ENCODE measurements at regions not wholly inside any gene's neighbourhood (a gene's known extent, or its start where the extent isn't known, plus 50 kb on each side); places are given as distances from the start of the nearest gene placed in this dataset.

- H3K9ac ChIP-seq (ENCODE audit: low read length): peak overlapping the region; percentile 50
- H3K36me3 ChIP-seq (ENCODE audit: insufficient read depth, low read length): no peaks in the 10 kb centered on the region
- H2AFZ ChIP-seq (ENCODE audit: low read depth, low read length): no peak overlapping the region
- H4K20me1 ChIP-seq (ENCODE audit: insufficient read depth): no peaks in the 10 kb centered on the region
- peak overlapping the region; percentile 71 for H3K27ac ChIP-seq (ENCODE audit: low read length)
- no peak overlapping the region for H3K4me2 ChIP-seq (ENCODE audit: low read length)
- H3F3A ChIP-seq (ENCODE audit: insufficient read depth, low read length, poor library complexity, severe bottlenecking): no peaks in the 10 kb centered on the region
- no peaks in the 10 kb centered on the region for H3K79me2 ChIP-seq (replicated peaks; ENCODE audit: insufficient read depth, low read length)
- TF ChIP-seq TAF1 (IDR thresholded peaks at IDR 0.05; ENCODE audit: low read depth): no peak
- no peak for TF ChIP-seq POLR2AphosphoS5 (IDR thresholded peaks at IDR 0.05)
- no peak for TF ChIP-seq REST (IDR thresholded peaks at IDR 0.05; ENCODE audit: borderline replicate concordance)
- no peak for TF ChIP-seq SMC3 (conservative IDR thresholded peaks at IDR 0.05; ENCODE audit: poor library complexity)
- no peak for TF ChIP-seq EP300 (conservative IDR thresholded peaks at IDR 0.05; ENCODE audit: poor library complexity, severe bottlenecking)
- H3K4me3 ChIP-seq (ENCODE audit: low read length): no peak overlapping the region
- no peaks in the 10 kb centered on the region for H3K9me3 ChIP-seq (ENCODE audit: low read length)
- H3K9me2 ChIP-seq (ENCODE audit: insufficient read depth, low read length): no peaks in the 10 kb centered on the region
- peaks cover 33% of the 10 kb centered on the region for H3K27me3 ChIP-seq (ENCODE audit: insufficient read depth, low read depth, low read length)
Measured at GRCh38 chr11:119797736-119798135, 68.7 kb upstream of the NECTIN1 start.

DNA sequence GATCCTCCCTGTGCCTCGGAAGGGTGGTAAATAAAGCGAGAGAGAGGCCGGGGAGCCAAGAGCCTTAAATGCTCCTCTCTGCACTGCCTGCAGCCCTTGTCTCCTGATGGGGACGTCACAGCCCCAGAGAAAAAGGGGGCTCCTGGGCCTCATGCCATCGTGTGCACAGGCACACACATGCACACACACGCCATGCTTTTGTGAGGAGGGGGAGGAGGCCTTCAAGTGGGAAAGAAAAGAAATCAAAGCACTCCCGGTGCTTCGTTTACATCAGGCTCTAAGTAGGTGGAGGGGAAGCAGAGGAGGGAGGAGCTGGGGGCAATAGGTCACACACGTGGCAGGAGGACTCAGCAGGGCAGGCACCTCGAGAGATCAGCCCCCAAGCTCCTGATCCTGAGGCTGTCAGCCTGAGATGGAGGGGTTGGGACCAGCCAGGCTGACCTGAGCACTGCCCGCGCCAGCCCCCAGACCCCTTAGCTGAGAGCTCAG lies 68.2 kb upstream of the NECTIN1 start:
- H4K20me1 ChIP-seq (ENCODE audit: insufficient read depth): no peaks in the 10 kb centered on the region
- H3K4me2 ChIP-seq (ENCODE audit: low read length): no peak overlapping the region
- H3K9me3 ChIP-seq (ENCODE audit: low read length): no peaks in the 10 kb centered on the region
- H3K79me2 ChIP-seq (replicated peaks; ENCODE audit: insufficient read depth, low read length): no peaks in the 10 kb centered on the region
- H3K4me3 ChIP-seq (ENCODE audit: low read length): no peak overlapping the region
- H3K9ac ChIP-seq (ENCODE audit: low read length): peak overlapping the region; percentile 50
- H2AFZ ChIP-seq (ENCODE audit: low read depth, low read length): peak overlapping the region; percentile 78
- H3K27me3 ChIP-seq (ENCODE audit: insufficient read depth, low read depth, low read length): peaks cover 33% of the 10 kb centered on the region
- TF ChIP-seq RAD21 (conservative IDR thresholded peaks at IDR 0.05): peak; percentile 63
- TF ChIP-seq MXI1 (conservative IDR thresholded peaks at IDR 0.05; ENCODE audit: poor library complexity, severe bottlenecking): no peak
- TF ChIP-seq EZH2 (IDR thresholded peaks at IDR 0.05; ENCODE audit: borderline replicate concordance, insufficient read depth, low read length, poor library complexity, severe bottlenecking): no peak
- TF ChIP-seq, protein P1, sequence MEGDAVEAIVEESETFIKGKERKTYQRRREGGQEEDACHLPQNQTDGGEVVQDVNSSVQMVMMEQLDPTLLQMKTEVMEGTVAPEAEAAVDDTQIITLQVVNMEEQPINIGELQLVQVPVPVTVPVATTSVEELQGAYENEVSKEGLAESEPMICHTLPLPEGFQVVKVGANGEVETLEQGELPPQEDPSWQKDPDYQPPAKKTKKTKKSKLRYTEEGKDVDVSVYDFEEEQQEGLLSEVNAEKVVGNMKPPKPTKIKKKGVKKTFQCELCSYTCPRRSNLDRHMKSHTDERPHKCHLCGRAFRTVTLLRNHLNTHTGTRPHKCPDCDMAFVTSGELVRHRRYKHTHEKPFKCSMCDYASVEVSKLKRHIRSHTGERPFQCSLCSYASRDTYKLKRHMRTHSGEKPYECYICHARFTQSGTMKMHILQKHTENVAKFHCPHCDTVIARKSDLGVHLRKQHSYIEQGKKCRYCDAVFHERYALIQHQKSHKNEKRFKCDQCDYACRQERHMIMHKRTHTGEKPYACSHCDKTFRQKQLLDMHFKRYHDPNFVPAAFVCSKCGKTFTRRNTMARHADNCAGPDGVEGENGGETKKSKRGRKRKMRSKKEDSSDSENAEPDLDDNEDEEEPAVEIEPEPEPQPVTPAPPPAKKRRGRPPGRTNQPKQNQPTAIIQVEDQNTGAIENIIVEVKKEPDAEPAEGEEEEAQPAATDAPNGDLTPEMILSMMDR (IDR thresholded peaks at IDR 0.05; ENCODE audit: poor library complexity, severe bottlenecking): peak; percentile 49
- peak; percentile 69 for TF ChIP-seq POLR2AphosphoS5 (IDR thresholded peaks at IDR 0.05)
- no peak for TF ChIP-seq TAF1 (IDR thresholded peaks at IDR 0.05; ENCODE audit: low read depth)
- TF ChIP-seq REST (IDR thresholded peaks at IDR 0.05; ENCODE audit: borderline replicate concordance): peak; percentile 82
- TF ChIP-seq SMC3 (conservative IDR thresholded peaks at IDR 0.05; ENCODE audit: poor library complexity): peak; percentile 58
- TF ChIP-seq EP300 (conservative IDR thresholded peaks at IDR 0.05; ENCODE audit: poor library complexity, severe bottlenecking): peak; percentile 75
- H3K9me2 ChIP-seq (ENCODE audit: insufficient read depth, low read length): no peaks in the 10 kb centered on the region
- peak overlapping the region; percentile 71 for H3K27ac ChIP-seq (ENCODE audit: low read length)
- no peaks in the 10 kb centered on the region for H3K36me3 ChIP-seq (ENCODE audit: insufficient read depth, low read length)
- H3F3A ChIP-seq (ENCODE audit: insufficient read depth, low read length, poor library complexity, severe bottlenecking): no peaks in the 10 kb centered on the region
